Activated T-helper 1 cell treated with anti-CD3 and anti-CD28 coated beads, Interleukin-12 subunit alpha, Interleukin-12 subunit beta, Interleukin-2, Interleukin-4 antibody, amounts not matched to agents 30 ng/mL and 10 ng/mL and 1 ng/mL, durations not matched to agents 14 hours and 24 hours and 36 hours (primary cell): ENCODE measurements at regions not wholly inside any gene's neighbourhood (a gene's known extent, or its start where the extent isn't known, plus 50 kb on each side); places are given as distances from the start of the nearest gene placed in this dataset.

Source experiments
- DNase-seq: peaks from one replicate; pipeline ENCODE4 v3.0.0; 2021; ENCODE audit warnings: low spot score
- H3K27ac Mint-ChIP-seq: one replicate; pipeline ENCODE4 v1.8.0; 2021; ENCODE audit warnings: mild to moderate bottlenecking, mixed read lengths
- H3K27me3 Mint-ChIP-seq: one replicate; pipeline ENCODE4 v1.8.0; 2022; ENCODE audit warnings: mild to moderate bottlenecking, moderate library complexity, mixed read lengths; ENCODE audit not compliant: insufficient read depth
- H3K36me3 Mint-ChIP-seq: one replicate; pipeline ENCODE4 v1.8.0; 2021; ENCODE audit warnings: low read depth, mixed read lengths
- H3K4me1 Mint-ChIP-seq: one replicate; pipeline ENCODE4 v1.8.0; 2021; ENCODE audit warnings: low read depth, mixed read lengths
- H3K4me3 Mint-ChIP-seq: one replicate; pipeline ENCODE4 v1.8.0; 2021; ENCODE audit warnings: mild to moderate bottlenecking, moderate library complexity, mixed read lengths
- H3K9me3 Mint-ChIP-seq: one replicate; pipeline ENCODE4 v1.8.0; 2021; ENCODE audit warnings: mixed read lengths
- intact Hi-C: fragments of 100-400 bp; cut with micrococcal nuclease; formaldehyde crosslinking; loops from one replicate; pipeline ENCODE4 v1.15.1; 2024

GRCh38 chr20:40339661-40340449 lies 349.2 kb downstream of the MAFB start:
- no peaks in the 10 kb centered on the region for H3K4me1 Mint-ChIP-seq
- H3K36me3 Mint-ChIP-seq: no peaks in the 10 kb centered on the region
- DNase-seq: no peak
- peaks cover 13% of the 10 kb centered on the region for H3K9me3 Mint-ChIP-seq
- intact Hi-C loops: no loop called here
- H3K27me3 Mint-ChIP-seq: no peaks in the 10 kb centered on the region
- H3K4me3 Mint-ChIP-seq: no peak overlapping the region
- H3K27ac Mint-ChIP-seq: no peak overlapping the region

GRCh38 chr20:40336533-40336932 lies 352.5 kb downstream of the MAFB start:
- Mint-ChIP-seq H3K36me3 (no peaks in the 10 kb centered on the region), H3K4me3 (no peak overlapping the region), H3K4me1 (no peaks in the 10 kb centered on the region), H3K27me3 (no peaks in the 10 kb centered on the region), H3K27ac (no peak overlapping the region), H3K9me3 (no peaks in the 10 kb centered on the region)
- DNase-seq: no peak
- intact Hi-C loops: no loop called here

- Mint-ChIP-seq H3K36me3 (no peaks in the 10 kb centered on the region), H3K27ac (no peak overlapping the region), H3K27me3 (no peaks in the 10 kb centered on the region), H3K4me1 (no peaks in the 10 kb centered on the region), H3K9me3 (no peaks in the 10 kb centered on the region), H3K4me3 (no peak overlapping the region)
- no peak for DNase-seq
- intact Hi-C loops: no loop called here
Measured at GRCh38 chr20:40335901-40336351, 353.1 kb downstream of the MAFB start.

- H3K27me3 Mint-ChIP-seq: no peaks in the 10 kb centered on the region
- no peaks in the 10 kb centered on the region for H3K9me3 Mint-ChIP-seq
- DNase-seq: no peak
- H3K36me3 Mint-ChIP-seq: no peaks in the 10 kb centered on the region
- intact Hi-C loops: no loop called here
- no peak overlapping the region for H3K4me3 Mint-ChIP-seq
- H3K4me1 Mint-ChIP-seq: no peaks in the 10 kb centered on the region
- H3K27ac Mint-ChIP-seq: no peak overlapping the region
Measured at GRCh38 chr20:40335437-40335836, 353.6 kb downstream of the MAFB start.

- H3K4me1 Mint-ChIP-seq: no peaks in the 10 kb centered on the region
- H3K4me3 Mint-ChIP-seq: no peak overlapping the region
- H3K27ac Mint-ChIP-seq: no peak overlapping the region
- H3K27me3 Mint-ChIP-seq: no peaks in the 10 kb centered on the region
- DNase-seq: no peak
- intact Hi-C loops: no loop called here
- H3K36me3 Mint-ChIP-seq: no peaks in the 10 kb centered on the region
- H3K9me3 Mint-ChIP-seq: no peaks in the 10 kb centered on the region
Measured at GRCh38 chr20:40333591-40333990, 355.4 kb downstream of the MAFB start.

GRCh38 chr20:40331807-40332560 lies 357.1 kb downstream of the MAFB start:
- Mint-ChIP-seq H3K4me3 (no peak overlapping the region), H3K36me3 (no peaks in the 10 kb centered on the region), H3K27me3 (no peaks in the 10 kb centered on the region), H3K9me3 (no peaks in the 10 kb centered on the region), H3K4me1 (no peaks in the 10 kb centered on the region), H3K27ac (no peak overlapping the region)
- intact Hi-C loops: no loop called here
- DNase-seq: no peak

GRCh38 chr20:40331249-40331648 lies 357.8 kb downstream of the MAFB start:
- no peaks in the 10 kb centered on the region for H3K27me3 Mint-ChIP-seq
- no peak overlapping the region for H3K4me3 Mint-ChIP-seq
- no peaks in the 10 kb centered on the region for H3K36me3 Mint-ChIP-seq
- intact Hi-C loops: no loop called here
- no peak overlapping the region for H3K27ac Mint-ChIP-seq
- H3K4me1 Mint-ChIP-seq: no peaks in the 10 kb centered on the region
- no peaks in the 10 kb centered on the region for H3K9me3 Mint-ChIP-seq
- no peak for DNase-seq

- no peak overlapping the region for H3K27ac Mint-ChIP-seq
- DNase-seq: no peak
- H3K4me3 Mint-ChIP-seq: no peak overlapping the region
- intact Hi-C loops: no loop called here
- H3K9me3 Mint-ChIP-seq: no peaks in the 10 kb centered on the region
- H3K36me3 Mint-ChIP-seq: no peaks in the 10 kb centered on the region
- no peaks in the 10 kb centered on the region for H3K4me1 Mint-ChIP-seq
- H3K27me3 Mint-ChIP-seq: no peaks in the 10 kb centered on the region
Measured at GRCh38 chr20:40329321-40329720, 359.7 kb downstream of the MAFB start.

GRCh38 chr20:40326784-40327183 lies 362.3 kb downstream of the MAFB start:
- Mint-ChIP-seq H3K9me3 (no peaks in the 10 kb centered on the region), H3K4me1 (no peaks in the 10 kb centered on the region), H3K36me3 (no peaks in the 10 kb centered on the region), H3K4me3 (no peak overlapping the region), H3K27ac (no peak overlapping the region), H3K27me3 (no peaks in the 10 kb centered on the region)
- DNase-seq: no peak
- intact Hi-C loops: no loop called here

GRCh38 chr20:40325006-40325568 lies 363.9 kb downstream of the MAFB start:
- H3K36me3 Mint-ChIP-seq: no peaks in the 10 kb centered on the region
- H3K27me3 Mint-ChIP-seq: no peaks in the 10 kb centered on the region
- no peaks in the 10 kb centered on the region for H3K4me1 Mint-ChIP-seq
- DNase-seq: no peak
- intact Hi-C loops: no loop called here
- H3K27ac Mint-ChIP-seq: no peak overlapping the region
- no peaks in the 10 kb centered on the region for H3K9me3 Mint-ChIP-seq
- H3K4me3 Mint-ChIP-seq: no peak overlapping the region

- Mint-ChIP-seq H3K27me3 (no peaks in the 10 kb centered on the region), H3K4me1 (no peaks in the 10 kb centered on the region), H3K9me3 (no peaks in the 10 kb centered on the region), H3K4me3 (no peak overlapping the region), H3K27ac (no peak overlapping the region), H3K36me3 (no peaks in the 10 kb centered on the region)
- intact Hi-C loops: no loop called here
- no peak for DNase-seq
Measured at GRCh38 chr20:40323361-40323794, 365.7 kb downstream of the MAFB start.

- H3K27me3 Mint-ChIP-seq: no peaks in the 10 kb centered on the region
- no peaks in the 10 kb centered on the region for H3K36me3 Mint-ChIP-seq
- no peak overlapping the region for H3K27ac Mint-ChIP-seq
- intact Hi-C loops: no loop called here
- no peaks in the 10 kb centered on the region for H3K4me1 Mint-ChIP-seq
- no peak overlapping the region for H3K4me3 Mint-ChIP-seq
- DNase-seq: no peak
- no peaks in the 10 kb centered on the region for H3K9me3 Mint-ChIP-seq
Measured at GRCh38 chr20:40322941-40323340, 366.1 kb downstream of the MAFB start.

- Mint-ChIP-seq H3K4me3 (no peak overlapping the region), H3K27me3 (no peaks in the 10 kb centered on the region), H3K36me3 (no peaks in the 10 kb centered on the region), H3K27ac (no peak overlapping the region), H3K9me3 (no peaks in the 10 kb centered on the region), H3K4me1 (no peaks in the 10 kb centered on the region)
- no peak for DNase-seq
- intact Hi-C loops: no loop called here
Measured at GRCh38 chr20:40320517-40321011, 368.5 kb downstream of the MAFB start.
